K562 (cell line): ENCODE measurements at regions not wholly inside any gene's neighbourhood (a gene's known extent, or its start where the extent isn't known, plus 50 kb on each side); places are given as distances from the start of the nearest gene placed in this dataset.

Experiments used
- ATAC-seq: fragments of 200-7000 bp; cut with Tn5 transposase; 3 replicates; pipeline ENCODE4 v1.9.1; 2020; ENCODE audit warnings: moderate library complexity
- BruUV-seq: library from RNA; stranded (reverse); fragments of 400-500 nt; replicated peaks from 2 replicates; lab custom pipeline; 2021; lab: Mats Ljungman, UMichigan
- CTCF ChIA-PET: fragments of 300-600 bp; formaldehyde crosslinking; extraction: SDS; loops from one replicate; lab custom pipeline; 2021; ENCODE audit warnings: low intra/inter-chr PET ratio; lab: Yijun Ruan, JAX
- POLR2A ChIA-PET: fragments of 300-600, 350-650 bp; sonication (Branson Sonifier 250); formaldehyde crosslinking; extraction: SDS; loops from one replicate; lab custom pipeline; 2021; ENCODE audit warnings: antibody characterized with exemption, inconsistent platforms; lab: Yijun Ruan, JAX
- DNase-seq, 4 experiments: peaks; one replicate each; pipeline versions ENCODE4 v3.0.0 to v3.0.0-alpha.2; 2011 to 2018; ENCODE audit warnings: low spot score in 3 of 4, mixed read lengths in 3 of 4; ENCODE audit errors: extremely low read depth in 1 of 4
- FAIRE-seq: peaks from 2 replicates; lab custom pipeline; 2011; peaks lifted over from hg19 to GRCh38; lab: Jason Lieb, UNC
- H2AFZ ChIP-seq: 2 replicates; pipeline ENCODE4 v1.6.0; 2011; ENCODE audit warnings: low read depth, low read length, control low read depth, inconsistent platforms
- H3K27ac ChIP-seq: fragments of 200-600 bp; 3 replicates; pipeline ENCODE4 v1.8.0; 2011; ENCODE audit warnings: low read depth, mild to moderate bottlenecking, control low read depth, inconsistent platforms, low read length, moderate library complexity, mixed read lengths; ENCODE audit errors: extremely low read depth
- H3K27me3 ChIP-seq, 2 experiments: fragments of 300-600 bp in 1 of 2; 2 replicates in 1 of 2; 3 replicates in 1 of 2; pipeline versions ENCODE4 v1.6.0 to v1.8.0; 2011; ENCODE audit warnings: inconsistent platforms in 2 of 2, low read length in 2 of 2, mild to moderate bottlenecking in 1 of 2, mixed read lengths in 1 of 2, moderate library complexity in 1 of 2; ENCODE audit not compliant: control insufficient read depth in 2 of 2, insufficient read depth in 2 of 2
- H3K36me3 ChIP-seq: fragments of 300-600 bp; 3 replicates; pipeline ENCODE4 v1.8.0; 2011; ENCODE audit warnings: mild to moderate bottlenecking, low read length, inconsistent platforms; ENCODE audit not compliant: control insufficient read depth, insufficient read depth
- H3K4me1 ChIP-seq, 2 experiments: fragments of 200-600 bp in 1 of 2; replicated peaks in 1 of 2; 2 replicates in 1 of 2; 3 replicates in 1 of 2; pipeline versions ENCODE4 v1.5.1 to v1.8.0; 2011; ENCODE audit warnings: inconsistent platforms in 2 of 2, low read length in 2 of 2, mild to moderate bottlenecking in 1 of 2, mixed read lengths in 1 of 2, moderate library complexity in 1 of 2; ENCODE audit not compliant: control insufficient read depth in 2 of 2, insufficient read depth in 2 of 2
- H3K4me2 ChIP-seq: 2 replicates; pipeline ENCODE4 v1.6.1; 2011; ENCODE audit warnings: low read length, control low read depth, inconsistent platforms, mixed read lengths; ENCODE audit not compliant: insufficient read depth
- H3K4me3 ChIP-seq: fragments of 200-600 bp; sonication (generic), shearing (Covaris generic); 2 replicates; pipeline ENCODE4 v1.5.1; 2016; ENCODE audit warnings: control low read depth, inconsistent platforms
- H3K79me2 ChIP-seq: fragments of 200-600 bp; 3 replicates; pipeline ENCODE4 v1.8.0; 2011; ENCODE audit warnings: low read length, inconsistent platforms; ENCODE audit not compliant: control insufficient read depth, insufficient read depth
- H3K9ac ChIP-seq, 2 experiments: 2 replicates each; pipeline versions ENCODE4 v1.6.0 to v1.6.1; 2011; ENCODE audit warnings: low read depth in 2 of 2, low read length in 2 of 2, control low read depth in 1 of 2, inconsistent platforms in 1 of 2, mild to moderate bottlenecking in 1 of 2, mixed read lengths in 1 of 2; ENCODE audit not compliant: insufficient read depth in 1 of 2
- H3K9me1 ChIP-seq: one replicate; pipeline ENCODE4 v1.6.0; 2011; ENCODE audit warnings: inconsistent platforms, mild to moderate bottlenecking, low read length, moderate library complexity; ENCODE audit not compliant: control insufficient read depth, insufficient read depth
- H3K9me3 ChIP-seq: replicated peaks from 2 replicates; pipeline ENCODE4 v1.5.1; 2011; ENCODE audit warnings: low read depth, low read length, inconsistent platforms; ENCODE audit not compliant: control insufficient read depth, insufficient read depth
- H4K20me1 ChIP-seq: replicated peaks from 2 replicates; pipeline ENCODE4 v1.6.1; 2011; ENCODE audit warnings: low read length, inconsistent platforms, mixed read lengths; ENCODE audit not compliant: control insufficient read depth, insufficient read depth
- CHCHD3 ChIP-seq: fragments of 250-450 bp; sonication (Bioruptor Pico); IDR thresholded peaks from 2 replicates; pipeline ENCODE4 v2.1.2; 2022; ENCODE audit warnings: mild to moderate bottlenecking
- CHD2 ChIP-seq: IDR thresholded peaks from 2 replicates; pipeline ENCODE4 v1.6.1; 2011; ENCODE audit warnings: low read depth, low read length
- KDM1A ChIP-seq, 2 experiments: fragments of 450-650 bp; IDR thresholded peaks; 2 replicates each; pipeline ENCODE4 v1.6.1; 2016; ENCODE audit warnings: mild to moderate bottlenecking in 2 of 2
- MECOM ChIP-seq: fragments of 250-450 bp; sonication (Bioruptor Pico); IDR thresholded peaks from 2 replicates; pipeline ENCODE4 v1.8.0; 2022; ENCODE audit warnings: inconsistent platforms
- MTA1 ChIP-seq: fragments of 450-650 bp; IDR thresholded peaks from 2 replicates; pipeline ENCODE4 v1.6.1; 2017; ENCODE audit warnings: borderline replicate concordance
- NFYB ChIP-seq: IDR thresholded peaks from 2 replicates; pipeline ENCODE4 v1.6.1; 2011; ENCODE audit warnings: mild to moderate bottlenecking, moderate library complexity; ENCODE audit not compliant: insufficient read length; ENCODE audit errors: extremely low read depth
- RBM15 ChIP-seq: fragments of 200-400 bp; formaldehyde crosslinking; IDR thresholded peaks from 2 replicates; pipeline ENCODE4 v1.6.1; 2018; ENCODE audit warnings: mild to moderate bottlenecking, low read length, moderate library complexity; ENCODE audit not compliant: insufficient read depth
- RUNX1 ChIP-seq: sonication (generic); IDR thresholded peaks from 2 replicates; pipeline ENCODE4 v1.6.1; 2016; ENCODE audit warnings: antibody characterized with exemption, low read depth
- SNIP1 ChIP-seq: fragments of 450-650 bp; IDR thresholded peaks from 2 replicates; pipeline ENCODE4 v1.7.1; 2017; ENCODE audit warnings: low read depth, mild to moderate bottlenecking
- ZNF121 ChIP-seq: sonication (generic); formaldehyde crosslinking; conservative IDR thresholded peaks from 2 replicates; pipeline ENCODE4 v1.8.0; 2022; ENCODE audit warnings: missing genetic modification reagents
- ZNF133 ChIP-seq: fragments of 250-450 bp; sonication (Bioruptor Pico); IDR thresholded peaks from 2 replicates; pipeline ENCODE4 v1.4.0; 2020; ENCODE audit warnings: mild to moderate bottlenecking
- ZNF584 ChIP-seq: fragments of 200-800 bp; sonication (Bioruptor generic); IDR thresholded peaks from 2 replicates; pipeline ENCODE4 v1.6.1; 2016; ENCODE audit warnings: low read depth, mild to moderate bottlenecking, missing genetic modification characterization, missing compliant biosample characterization
- WGBS: fragments of 100-300 bp; shearing (Covaris generic); methylation state at CpG from one replicate; pipeline ENCODE4 v1.1.6; 2016; ENCODE audit warnings: low coverage, mixed read lengths; ENCODE audit not compliant: insufficient coverage; ENCODE audit errors: missing lambda C conversion rate; 5-methylcytosine and 5-hydroxymethylcytosine counted together
- in situ Hi-C: fragments of 300-500 bp; cut with MboI; formaldehyde crosslinking; loops from 4 replicates; pipeline ENCODE4 v1.15.0; 2018; ENCODE audit warnings: inconsistent platforms, mixed read lengths
- intact Hi-C: fragments of 100-400 bp; cut with micrococcal nuclease; formaldehyde crosslinking; loops from 2 replicates; pipeline ENCODE4 v1.14.2; 2022

DNA sequence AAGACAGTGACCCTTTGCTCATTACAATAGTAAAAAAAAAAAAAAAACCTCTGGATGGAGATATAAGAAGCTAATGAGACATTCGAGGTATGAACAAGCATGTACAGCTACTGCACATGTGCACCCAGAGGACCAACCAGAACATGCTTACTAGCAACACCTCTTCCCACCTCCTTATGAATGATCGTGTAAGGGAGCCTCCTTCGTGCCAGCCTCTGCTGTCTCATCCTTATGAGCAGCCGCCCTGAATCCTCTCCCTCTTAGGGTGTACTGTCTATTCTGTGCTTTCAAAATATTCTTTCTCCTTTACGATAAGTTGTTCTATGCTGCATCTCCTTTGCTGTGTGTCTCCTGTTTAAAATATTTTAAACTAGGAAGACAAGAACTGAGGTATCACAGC is 91.4 kb upstream of the ACSL3 start:
- Histone ChIP-seq H3K9me1 (no peaks in the 10 kb centered on the region), H3K4me3 (no peak overlapping the region)
- peak in 1 of 4 experiments; percentile 12 for DNase-seq
- ATAC-seq = peak; percentile 64
- WGBS = 7% methylated on average over 4 of the region's 5 CpGs
- no peak for TF ChIP-seq ZNF133 (CRISPR knock-in tag)
- TF ChIP-seq ZNF584 (CRISPR knock-in tag) = no peak
- no peak for TF ChIP-seq NFYB
- no peak for TF ChIP-seq CHD2
- TF ChIP-seq RBM15 = no peak
- TF ChIP-seq SNIP1 = no peak
- TF ChIP-seq MTA1 = no peak
- TF ChIP-seq RUNX1 = no peak
- no peak for TF ChIP-seq CHCHD3 (CRISPR knock-in tag)
- no peak for TF ChIP-seq ZNF121 (CRISPR knock-in tag)
- TF ChIP-seq KDM1A (IDR thresholded peaks at IDR 0.05) = no peak
- no peak for TF ChIP-seq MECOM (CRISPR knock-in tag)
- TF ChIP-seq, all 486 proteins: peak for 0
- H3K4me2 ChIP-seq = no peak overlapping the region
- in situ Hi-C loops (no loop called here), intact Hi-C loops (no loop called here)
- peak overlapping the region; percentile 8; the same call in 1 of the 2 replicates for H2AFZ ChIP-seq
- H3K27ac ChIP-seq = no peak overlapping the region
- H3K9ac ChIP-seq = no peak overlapping the region
- H3K79me2 ChIP-seq = no peaks in the 10 kb centered on the region
- no TSS peak for BruUV-seq
- CTCF ChIA-PET = no interaction called here
- FAIRE-seq = no peak
- H3K36me3 ChIP-seq = no peaks in the 10 kb centered on the region
- H3K4me1 ChIP-seq = no peaks in the 10 kb centered on the region
- H3K27me3 ChIP-seq = no peaks in the 10 kb centered on the region
- POLR2A ChIA-PET = no interaction called here
- no peaks in the 10 kb centered on the region for H3K9me3 ChIP-seq
- no peaks in the 10 kb centered on the region for H4K20me1 ChIP-seq
